Neural progenitor cell (in vitro differentiated cells): ENCODE measurements at regions not wholly inside any gene's neighbourhood (a gene's known extent, or its start where the extent isn't known, plus 50 kb on each side); places are given as distances from the start of the nearest gene placed in this dataset.

ENCODE experiments used
- DNase-seq: peaks from one replicate; pipeline ENCODE4 v3.0.0-alpha.2; 2016; ENCODE audit warnings: low spot score
- H2AFZ ChIP-seq: fragments of 200-600 bp; sonication (generic); replicated peaks from 2 replicates; pipeline ENCODE4 v1.6.1; 2016; ENCODE audit warnings: antibody characterized with exemption
- H3F3A ChIP-seq: fragments of 200-600 bp; sonication (generic); 2 replicates; pipeline ENCODE4 v1.6.1; 2016; ENCODE audit warnings: antibody characterized with exemption, low read depth
- H3K27ac ChIP-seq: fragments of 200-600 bp; sonication (generic); 2 replicates; pipeline ENCODE4 v1.5.1; 2016; ENCODE audit warnings: mild to moderate bottlenecking
- H3K27me3 ChIP-seq: fragments of 200-600 bp; sonication (generic); 2 replicates; pipeline ENCODE4 v1.6.1; 2016; ENCODE audit warnings: mild to moderate bottlenecking, moderate library complexity
- H3K36me3 ChIP-seq: fragments of 200-600 bp; sonication (generic); 2 replicates; pipeline ENCODE4 v1.5.1; 2016
- H3K4me1 ChIP-seq: fragments of 200-600 bp; sonication (generic); 2 replicates; pipeline ENCODE4 v1.6.1; 2016; ENCODE audit warnings: mixed run types
- H3K4me2 ChIP-seq: fragments of 200-600 bp; sonication (generic); 2 replicates; pipeline ENCODE4 v1.6.1; 2016
- H3K4me3 ChIP-seq: fragments of 200-600 bp; sonication (generic); 2 replicates; pipeline ENCODE4 v1.5.1; 2016
- H3K79me2 ChIP-seq: fragments of 200-600 bp; sonication (generic); 2 replicates; pipeline ENCODE4 v1.6.1; 2016; ENCODE audit warnings: low read depth
- H3K9ac ChIP-seq: fragments of 200-600 bp; sonication (generic); 2 replicates; pipeline ENCODE4 v1.6.1; 2016
- H3K9me3 ChIP-seq: fragments of 200-600 bp; sonication (generic); 2 replicates; pipeline ENCODE4 v1.5.1; 2016; ENCODE audit warnings: low read depth
- H4K20me1 ChIP-seq: fragments of 200-600 bp; sonication (generic); 2 replicates; pipeline ENCODE4 v1.6.1; 2016; ENCODE audit warnings: low read depth
- H3K27ac Mint-ChIP-seq: 3 replicates; pipeline ENCODE4 v1.8.0; 2021; ENCODE audit warnings: mixed read lengths
- H3K27me3 Mint-ChIP-seq: 2 replicates; pipeline ENCODE4 v1.8.0; 2022; ENCODE audit warnings: low read depth, mild to moderate bottlenecking, inconsistent platforms, moderate library complexity, mixed read lengths; ENCODE audit not compliant: insufficient read depth
- H3K36me3 Mint-ChIP-seq: 3 replicates; pipeline ENCODE4 v1.8.0; 2021; ENCODE audit warnings: mixed read lengths
- H3K4me1 Mint-ChIP-seq: 3 replicates; pipeline ENCODE4 v1.8.0; 2021; ENCODE audit warnings: mixed read lengths
- H3K4me3 Mint-ChIP-seq: 3 replicates; pipeline ENCODE4 v1.8.0; 2021; ENCODE audit warnings: mild to moderate bottlenecking, moderate library complexity, mixed read lengths
- H3K9me3 Mint-ChIP-seq: 3 replicates; pipeline ENCODE4 v1.8.0; 2020; ENCODE audit warnings: mixed read lengths
- EZH2 ChIP-seq: fragments of 200-600 bp; sonication (generic); IDR thresholded peaks from 2 replicates; pipeline ENCODE4 v1.6.1; 2017; ENCODE audit warnings: antibody characterized with exemption, mild to moderate bottlenecking, moderate library complexity
- EZH2phosphoT487 ChIP-seq: fragments of 200-600 bp; sonication (generic); IDR thresholded peaks from 2 replicates; pipeline ENCODE4 v1.6.1; 2017; ENCODE audit warnings: antibody characterized with exemption
- TF ChIP-seq, protein P1 (sequence below): fragments of 200-600 bp; sonication (generic); IDR thresholded peaks from 2 replicates; pipeline ENCODE4 v1.5.1; 2017; ENCODE audit warnings: antibody characterized with exemption, mild to moderate bottlenecking

DNA sequence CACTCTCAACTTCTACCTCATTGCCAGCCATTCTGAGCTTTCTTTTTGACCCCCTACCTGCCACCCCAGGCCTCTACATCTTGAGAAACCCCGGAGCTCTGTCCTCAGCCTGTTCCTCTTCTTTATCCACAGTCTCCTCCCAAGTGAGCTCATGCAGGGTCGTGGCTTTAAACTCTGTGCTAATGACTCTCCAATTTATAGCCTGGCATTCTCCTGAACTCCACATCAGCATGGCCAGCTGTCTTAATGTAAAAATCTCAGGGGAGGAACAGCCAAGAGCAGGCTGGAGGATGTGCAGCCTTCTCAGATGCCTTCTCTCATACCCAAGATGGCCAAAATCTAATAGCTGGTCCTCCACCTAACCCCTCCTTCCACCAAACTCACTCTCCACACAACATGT, 84.2 kb downstream of the CCDC185 start:
- Mint-ChIP-seq H3K4me3 (no peak overlapping the region), H3K27me3 (peaks cover 15% of the 10 kb centered on the region), H3K9me3 (no peaks in the 10 kb centered on the region), H3K4me1 (no peaks in the 10 kb centered on the region), H3K27ac (no peak overlapping the region), H3K36me3 (no peaks in the 10 kb centered on the region)
- peaks cover 7% of the 10 kb centered on the region for H3F3A ChIP-seq
- TF ChIP-seq, protein P1, sequence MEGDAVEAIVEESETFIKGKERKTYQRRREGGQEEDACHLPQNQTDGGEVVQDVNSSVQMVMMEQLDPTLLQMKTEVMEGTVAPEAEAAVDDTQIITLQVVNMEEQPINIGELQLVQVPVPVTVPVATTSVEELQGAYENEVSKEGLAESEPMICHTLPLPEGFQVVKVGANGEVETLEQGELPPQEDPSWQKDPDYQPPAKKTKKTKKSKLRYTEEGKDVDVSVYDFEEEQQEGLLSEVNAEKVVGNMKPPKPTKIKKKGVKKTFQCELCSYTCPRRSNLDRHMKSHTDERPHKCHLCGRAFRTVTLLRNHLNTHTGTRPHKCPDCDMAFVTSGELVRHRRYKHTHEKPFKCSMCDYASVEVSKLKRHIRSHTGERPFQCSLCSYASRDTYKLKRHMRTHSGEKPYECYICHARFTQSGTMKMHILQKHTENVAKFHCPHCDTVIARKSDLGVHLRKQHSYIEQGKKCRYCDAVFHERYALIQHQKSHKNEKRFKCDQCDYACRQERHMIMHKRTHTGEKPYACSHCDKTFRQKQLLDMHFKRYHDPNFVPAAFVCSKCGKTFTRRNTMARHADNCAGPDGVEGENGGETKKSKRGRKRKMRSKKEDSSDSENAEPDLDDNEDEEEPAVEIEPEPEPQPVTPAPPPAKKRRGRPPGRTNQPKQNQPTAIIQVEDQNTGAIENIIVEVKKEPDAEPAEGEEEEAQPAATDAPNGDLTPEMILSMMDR = no peak
- TF ChIP-seq EZH2 (no peak), EZH2phosphoT487 (no peak)
- no peaks in the 10 kb centered on the region for H3K27me3 ChIP-seq
- H3K36me3 ChIP-seq = no peaks in the 10 kb centered on the region
- H3K4me1 ChIP-seq = no peaks in the 10 kb centered on the region
- no peak overlapping the region for H3K27ac ChIP-seq
- H2AFZ ChIP-seq = no peak overlapping the region
- no peaks in the 10 kb centered on the region for H3K79me2 ChIP-seq
- no peaks in the 10 kb centered on the region for H3K9me3 ChIP-seq
- H3K4me3 ChIP-seq = no peak overlapping the region
- no peak overlapping the region for H3K9ac ChIP-seq
- no peaks in the 10 kb centered on the region for H4K20me1 ChIP-seq
- H3K4me2 ChIP-seq = no peak overlapping the region
- DNase-seq = no peak

DNA sequence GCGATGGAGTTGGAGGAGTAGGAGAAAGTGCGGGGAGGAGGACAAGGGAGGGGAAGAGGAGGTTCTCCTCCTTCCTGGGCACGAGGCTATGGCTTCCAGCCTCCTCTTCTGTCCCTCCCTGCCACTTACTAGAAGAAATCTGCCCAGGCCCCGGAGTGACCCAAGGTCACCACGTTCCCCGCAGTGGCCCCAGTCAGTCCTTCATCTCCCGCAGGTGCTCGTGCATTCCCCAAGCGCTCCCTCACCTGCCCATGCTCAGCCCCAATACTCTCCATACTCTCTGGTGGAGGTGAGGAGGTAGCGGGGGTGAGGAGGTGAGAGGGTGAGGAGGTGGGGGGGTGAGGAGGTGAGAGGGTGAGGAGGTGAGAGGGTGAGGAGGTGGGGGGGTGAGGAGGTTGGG, 85.4 kb downstream of the CCDC185 start:
- H3K4me3 Mint-ChIP-seq = no peak overlapping the region
- H4K20me1 ChIP-seq = no peaks in the 10 kb centered on the region
- peaks cover 15% of the 10 kb centered on the region for H3K27me3 Mint-ChIP-seq
- H3K27ac ChIP-seq = no peak overlapping the region
- TF ChIP-seq EZH2 (no peak), EZH2phosphoT487 (no peak)
- TF ChIP-seq, protein P1 = no peak
- no peaks in the 10 kb centered on the region for H3K9me3 ChIP-seq
- H3K4me1 ChIP-seq = no peaks in the 10 kb centered on the region
- no peak overlapping the region for H3K4me3 ChIP-seq
- H3K36me3 Mint-ChIP-seq = no peaks in the 10 kb centered on the region
- H3K27me3 ChIP-seq = no peaks in the 10 kb centered on the region
- H3K4me2 ChIP-seq = no peak overlapping the region
- H3K36me3 ChIP-seq = no peaks in the 10 kb centered on the region
- peaks cover 5% of the 10 kb centered on the region for H3K4me1 Mint-ChIP-seq
- no peak for DNase-seq
- peak overlapping the region; percentile 64 for H3K27ac Mint-ChIP-seq
- no peak overlapping the region for H3K9ac ChIP-seq
- no peaks in the 10 kb centered on the region for H3K79me2 ChIP-seq
- H3F3A ChIP-seq = peaks cover 7% of the 10 kb centered on the region
- no peak overlapping the region for H2AFZ ChIP-seq
- no peaks in the 10 kb centered on the region for H3K9me3 Mint-ChIP-seq

DNA sequence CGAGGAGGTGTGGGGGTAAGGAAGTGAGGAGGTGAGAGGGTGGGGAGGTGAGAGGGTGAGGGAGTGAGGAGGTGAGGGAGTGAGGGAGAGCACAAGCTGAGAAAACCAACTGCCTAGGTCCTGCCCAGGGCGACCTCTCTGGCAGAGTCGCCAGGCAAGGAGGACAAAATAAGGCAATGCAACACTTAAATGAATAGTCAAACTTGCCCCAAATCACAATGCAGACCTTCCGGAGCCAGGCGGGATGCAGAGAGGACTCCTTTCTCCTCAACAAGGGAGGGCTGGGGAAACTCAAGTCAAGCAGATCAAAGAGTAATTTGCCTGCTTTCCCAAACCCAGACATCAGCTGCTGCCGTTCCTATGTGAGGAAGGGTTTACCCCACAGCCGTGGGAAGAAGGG, 86.0 kb downstream of the CCDC185 start:
- no peak for TF ChIP-seq EZH2
- TF ChIP-seq EZH2phosphoT487 = no peak
- TF ChIP-seq, protein P1 = no peak
- Histone ChIP-seq H3K4me2 (no peak overlapping the region), H4K20me1 (no peaks in the 10 kb centered on the region), H3K9me3 (no peaks in the 10 kb centered on the region), H3K36me3 (no peaks in the 10 kb centered on the region), H3K27ac (no peak overlapping the region), H3K4me1 (no peaks in the 10 kb centered on the region), H3K9ac (no peak overlapping the region), H2AFZ (peak overlapping the region; percentile 85), H3F3A (peaks cover 7% of the 10 kb centered on the region), H3K27me3 (no peaks in the 10 kb centered on the region), H3K79me2 (no peaks in the 10 kb centered on the region), H3K4me3 (no peak overlapping the region)
- no peak for DNase-seq
- H3K4me1 Mint-ChIP-seq = peaks cover 9% of the 10 kb centered on the region
- H3K27me3 Mint-ChIP-seq = peaks cover 15% of the 10 kb centered on the region
- no peaks in the 10 kb centered on the region for H3K9me3 Mint-ChIP-seq
- H3K36me3 Mint-ChIP-seq = no peaks in the 10 kb centered on the region
- no peak overlapping the region for H3K4me3 Mint-ChIP-seq
- H3K27ac Mint-ChIP-seq = no peak overlapping the region
